Neural cell (in vitro differentiated cells): ENCODE measurements at regions not wholly inside any gene's neighbourhood (a gene's known extent, or its start where the extent isn't known, plus 50 kb on each side); places are given as distances from the start of the nearest gene placed in this dataset.

ENCODE experiments used
- H2AFZ ChIP-seq: fragments of 200-600, 300-800 bp; sonication (generic), shearing (Covaris generic); 2 replicates; pipeline ENCODE4 v1.6.0; 2014; ENCODE audit warnings: low read depth, mild to moderate bottlenecking, antibody characterized with exemption, low read length, moderate library complexity
- H3F3A ChIP-seq: fragments of 200-600 bp; shearing (Covaris generic); 2 replicates; pipeline ENCODE4 v1.6.1; 2016; ENCODE audit warnings: mild to moderate bottlenecking, moderate library complexity, mixed read lengths, antibody characterized with exemption, low read length; ENCODE audit not compliant: insufficient read depth, poor library complexity, severe bottlenecking
- H3K27ac ChIP-seq: fragments of 200-600, 300-800 bp; sonication (generic), shearing (Covaris generic); 2 replicates; pipeline ENCODE4 v1.5.1; 2014; ENCODE audit warnings: mild to moderate bottlenecking, low read length, moderate library complexity
- H3K27me3 ChIP-seq: fragments of 300-800, 200-600 bp; sonication (generic), shearing (Covaris generic); 2 replicates; pipeline ENCODE4 v1.6.0; 2014; ENCODE audit warnings: mild to moderate bottlenecking, low read depth, low read length, moderate library complexity; ENCODE audit not compliant: insufficient read depth
- H3K36me3 ChIP-seq: fragments of 300-800, 200-600 bp; sonication (generic), shearing (Covaris generic); 2 replicates; pipeline ENCODE4 v1.5.1; 2014; ENCODE audit warnings: mild to moderate bottlenecking, antibody characterized with exemption, low read length, moderate library complexity; ENCODE audit not compliant: insufficient read depth
- H3K4me2 ChIP-seq: fragments of 300-800, 200-600 bp; sonication (generic), shearing (Covaris generic); 2 replicates; pipeline ENCODE4 v1.6.0; 2014; ENCODE audit warnings: mild to moderate bottlenecking, low read length
- H3K4me3 ChIP-seq: fragments of 300-800, 200-600 bp; sonication (generic), shearing (Covaris generic); 2 replicates; pipeline ENCODE4 v1.5.1; 2014; ENCODE audit warnings: mild to moderate bottlenecking, low read length, moderate library complexity
- H3K79me2 ChIP-seq: fragments of 200-600 bp; shearing (Covaris generic); replicated peaks from 2 replicates; pipeline ENCODE4 v1.6.0; 2014; ENCODE audit warnings: mild to moderate bottlenecking, low read length, moderate library complexity; ENCODE audit not compliant: insufficient read depth
- H3K9ac ChIP-seq: fragments of 300-800, 200-600 bp; sonication (generic), shearing (Covaris generic); 2 replicates; pipeline ENCODE4 v1.6.1; 2016; ENCODE audit warnings: mild to moderate bottlenecking, low read length, mixed read lengths
- H3K9me2 ChIP-seq: fragments of 200-600 bp; shearing (Covaris generic); 2 replicates; pipeline ENCODE4 v1.6.1; 2016; ENCODE audit warnings: mild to moderate bottlenecking, low read length, mixed read lengths; ENCODE audit not compliant: insufficient read depth
- H3K9me3 ChIP-seq: fragments of 200-600, 300-800 bp; sonication (generic), shearing (Covaris generic); 2 replicates; pipeline ENCODE4 v1.6.1; 2016; ENCODE audit warnings: mild to moderate bottlenecking, mixed run types, low read length, moderate library complexity, mixed read lengths
- H4K20me1 ChIP-seq: fragments of 200-600 bp; shearing (Covaris generic); 2 replicates; pipeline ENCODE4 v1.6.1; 2016; ENCODE audit warnings: mild to moderate bottlenecking, mixed run types; ENCODE audit not compliant: insufficient read depth
- CTCF ChIP-seq: fragments of 450-650 bp; IDR thresholded peaks from 2 replicates; pipeline ENCODE4 v1.5.1; 2014; ENCODE audit warnings: antibody characterized with exemption, mild to moderate bottlenecking, moderate library complexity; ENCODE audit not compliant: poor library complexity, severe bottlenecking
- EP300 ChIP-seq: fragments of 450-650 bp; conservative IDR thresholded peaks from 2 replicates; pipeline ENCODE4 v1.6.1; 2014; ENCODE audit warnings: antibody characterized with exemption, mild to moderate bottlenecking, moderate library complexity; ENCODE audit not compliant: poor library complexity, severe bottlenecking
- EZH2 ChIP-seq: fragments of 200-600, 300-800 bp; shearing (Covaris generic), sonication (generic); IDR thresholded peaks from 2 replicates; pipeline ENCODE4 v1.6.1; 2014; ENCODE audit warnings: antibody characterized with exemption, low read length, borderline replicate concordance, mild to moderate bottlenecking; ENCODE audit not compliant: insufficient read depth, poor library complexity, severe bottlenecking
- MXI1 ChIP-seq: fragments of 450-650 bp; conservative IDR thresholded peaks from 2 replicates; pipeline ENCODE4 v1.6.1; 2014; ENCODE audit warnings: antibody characterized with exemption, mild to moderate bottlenecking; ENCODE audit not compliant: poor library complexity, severe bottlenecking
- POLR2AphosphoS5 ChIP-seq: IDR thresholded peaks from 2 replicates; pipeline ENCODE4 v1.6.1; 2012
- RAD21 ChIP-seq: fragments of 450-650 bp; conservative IDR thresholded peaks from 2 replicates; pipeline ENCODE4 v1.6.1; 2014; ENCODE audit warnings: antibody characterized with exemption, mild to moderate bottlenecking, moderate library complexity
- REST ChIP-seq: IDR thresholded peaks from 2 replicates; pipeline ENCODE4 v1.6.1; 2012; ENCODE audit warnings: borderline replicate concordance
- SMC3 ChIP-seq: fragments of 450-650 bp; conservative IDR thresholded peaks from 2 replicates; pipeline ENCODE4 v1.6.1; 2014; ENCODE audit warnings: antibody characterized with exemption, mild to moderate bottlenecking, moderate library complexity; ENCODE audit not compliant: poor library complexity
- TAF1 ChIP-seq: IDR thresholded peaks from 2 replicates; pipeline ENCODE4 v1.6.1; 2012; ENCODE audit warnings: low read depth

- Histone ChIP-seq H3K36me3 (no peaks in the 10 kb centered on the region), H3K4me3 (no peak overlapping the region), H3K27ac (no peak overlapping the region), H3K9ac (no peak overlapping the region), H3F3A (no peaks in the 10 kb centered on the region), H3K9me3 (no peaks in the 10 kb centered on the region), H3K27me3 (no peaks in the 10 kb centered on the region), H3K4me2 (no peak overlapping the region), H3K9me2 (no peaks in the 10 kb centered on the region), H3K79me2 (no peaks in the 10 kb centered on the region), H2AFZ (no peak overlapping the region), H4K20me1 (no peaks in the 10 kb centered on the region)
- TF ChIP-seq EP300: no peak
- no peak for TF ChIP-seq RAD21
- TF ChIP-seq REST: no peak
- TF ChIP-seq EZH2: no peak
Observed at GRCh38 chr20:48011025-48011424, 225.7 kb upstream of the SULF2 start.

- no peaks in the 10 kb centered on the region for H3K9me3 ChIP-seq
- no peak overlapping the region for H3K27ac ChIP-seq
- H3K27me3 ChIP-seq: no peaks in the 10 kb centered on the region
- no peak for TF ChIP-seq EZH2
- no peaks in the 10 kb centered on the region for H4K20me1 ChIP-seq
- no peak overlapping the region for H3K4me2 ChIP-seq
- H3F3A ChIP-seq: no peaks in the 10 kb centered on the region
- H3K4me3 ChIP-seq: no peak overlapping the region
- no peaks in the 10 kb centered on the region for H3K9me2 ChIP-seq
- H3K79me2 ChIP-seq: no peaks in the 10 kb centered on the region
- H3K9ac ChIP-seq: no peak overlapping the region
- H2AFZ ChIP-seq: no peak overlapping the region
- H3K36me3 ChIP-seq: no peaks in the 10 kb centered on the region
Observed at GRCh38 chr20:48010623-48011022, 225.3 kb upstream of the SULF2 start.

GRCh38 chr20:48008850-48009515 lies 223.7 kb upstream of the SULF2 start:
- Histone ChIP-seq H3K9ac (no peak overlapping the region), H3K9me3 (no peaks in the 10 kb centered on the region), H3F3A (no peaks in the 10 kb centered on the region), H3K9me2 (no peaks in the 10 kb centered on the region), H3K4me2 (no peak overlapping the region), H2AFZ (no peak overlapping the region), H3K4me3 (no peak overlapping the region), H3K27ac (no peak overlapping the region), H3K27me3 (no peaks in the 10 kb centered on the region), H3K79me2 (no peaks in the 10 kb centered on the region), H4K20me1 (no peaks in the 10 kb centered on the region), H3K36me3 (no peaks in the 10 kb centered on the region)
- TF ChIP-seq CTCF: no peak
- no peak for TF ChIP-seq SMC3
- TF ChIP-seq RAD21: no peak
- TF ChIP-seq POLR2AphosphoS5: no peak
- no peak for TF ChIP-seq REST
- TF ChIP-seq EP300: no peak
- no peak for TF ChIP-seq TAF1
- no peak for TF ChIP-seq MXI1
- no peak for TF ChIP-seq EZH2
